ENCODE measurements at regions not wholly inside any gene's neighbourhood (a gene's known extent, or its start where the extent isn't known, plus 50 kb on each side); places are given as distances from the start of the nearest gene placed in this dataset.
A peak's percentile ranks its signal among the peaks of the same experiment; 100 is the strongest.

GRCh38 chr11:81932303-81932702, 801.4 kb downstream of the FAM181B start:
- TF ChIP-seq CTCF (conservative IDR thresholded peaks at IDR 0.05; ENCODE audit: low read length), result no peak
- no peak for DNase-seq (ENCODE audit: low read depth)
- no peak overlapping the region for H3K4me3 ChIP-seq (ENCODE audit: low read length)

GRCh38 chr11:81920205-81920604, 813.5 kb downstream of the FAM181B start:
- no peak for DNase-seq (ENCODE audit: low read depth)
- TF ChIP-seq CTCF (conservative IDR thresholded peaks at IDR 0.05; ENCODE audit: low read length), result no peak
- H3K4me3 ChIP-seq (ENCODE audit: low read length), result no peak overlapping the region

GRCh38 chr11:81916451-81916850, 817.2 kb downstream of the FAM181B start:
- TF ChIP-seq CTCF (conservative IDR thresholded peaks at IDR 0.05; ENCODE audit: low read length), result no peak
- no peak overlapping the region for H3K4me3 ChIP-seq (ENCODE audit: low read length)
- DNase-seq (ENCODE audit: low read depth), result no peak

GRCh38 chr11:81915045-81915444, 818.6 kb downstream of the FAM181B start:
- no peak for TF ChIP-seq CTCF (conservative IDR thresholded peaks at IDR 0.05; ENCODE audit: low read length)
- H3K4me3 ChIP-seq (ENCODE audit: low read length), result no peak overlapping the region
- no peak for DNase-seq (ENCODE audit: low read depth)

GRCh38 chr11:81913793-81914192, 819.9 kb downstream of the FAM181B start:
- no peak for TF ChIP-seq CTCF (conservative IDR thresholded peaks at IDR 0.05; ENCODE audit: low read length)
- no peak overlapping the region for H3K4me3 ChIP-seq (ENCODE audit: low read length)
- no peak for DNase-seq (ENCODE audit: low read depth)

GRCh38 chr11:81907996-81908395, 825.7 kb downstream of the FAM181B start:
- peak; percentile 5 for DNase-seq (ENCODE audit: low read depth)
- TF ChIP-seq CTCF (conservative IDR thresholded peaks at IDR 0.05; ENCODE audit: low read length), result no peak
- H3K4me3 ChIP-seq (ENCODE audit: low read length), result no peak overlapping the region

GRCh38 chr11:81899156-81899555, 834.5 kb downstream of the FAM181B start:
- DNase-seq (ENCODE audit: low read depth), result no peak
- no peak for TF ChIP-seq CTCF (conservative IDR thresholded peaks at IDR 0.05; ENCODE audit: low read length)
- H3K4me3 ChIP-seq (ENCODE audit: low read length), result no peak overlapping the region
